Erythroblast (primary cell): ENCODE measurements at regions not wholly inside any gene's neighbourhood (a gene's known extent, or its start where the extent isn't known, plus 50 kb on each side); places are given as distances from the start of the nearest gene placed in this dataset.

Source experiments
- GATA1 ChIP-seq: IDR thresholded peaks from 2 replicates; pipeline ENCODE4 v1.6.1; 2011; ENCODE audit warnings: low read depth, mild to moderate bottlenecking, control low read depth, low read length, moderate library complexity
- POLR2A ChIP-seq: IDR thresholded peaks from 2 replicates; pipeline ENCODE4 v1.6.1; 2011; ENCODE audit warnings: mild to moderate bottlenecking, low read length

GRCh38 chr7:67894746-67895145 is 898.1 kb downstream of the TYW1 start:
- TF ChIP-seq POLR2A = no peak
- no peak for TF ChIP-seq GATA1
